GM19035 (cell line): ENCODE measurements at regions not wholly inside any gene's neighbourhood (a gene's known extent, or its start where the extent isn't known, plus 50 kb on each side); places are given as distances from the start of the nearest gene placed in this dataset.

Source experiments
- ATAC-seq: cut with Tn5 transposase; IDR thresholded peaks from one replicate; pipeline ENCODE4 v1.9.1; 2021; ENCODE audit not compliant: unreplicated experiment

DNA sequence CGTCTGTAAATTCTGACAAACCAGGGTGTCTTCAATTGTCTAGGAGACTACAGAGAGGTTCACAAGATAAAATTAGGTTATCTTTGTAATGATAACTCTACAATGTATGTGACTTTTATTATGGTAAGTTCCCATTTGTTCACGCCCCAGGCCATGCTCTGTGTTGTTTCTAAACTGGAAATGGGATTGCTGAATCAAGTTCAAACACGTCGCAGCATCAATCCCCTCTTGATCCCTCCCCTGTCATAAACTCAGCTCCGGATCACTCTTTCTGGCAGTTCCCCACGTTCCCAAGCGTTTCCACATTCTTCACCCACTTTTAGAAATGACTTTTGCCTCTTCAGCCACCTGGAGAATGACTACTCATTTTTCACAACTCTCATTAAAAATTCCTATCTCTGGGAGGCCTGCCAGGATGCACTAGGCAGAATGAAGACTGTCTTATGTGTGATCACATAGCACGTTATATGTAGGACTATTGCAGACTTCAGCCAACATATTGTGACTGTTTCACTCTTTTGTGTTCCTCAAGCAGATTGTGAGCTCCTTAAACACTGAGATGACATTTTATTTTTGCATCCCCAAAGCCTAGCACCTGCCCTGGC is 1124.2 kb upstream of the WWC1 start:
- ATAC-seq = no peak

DNA sequence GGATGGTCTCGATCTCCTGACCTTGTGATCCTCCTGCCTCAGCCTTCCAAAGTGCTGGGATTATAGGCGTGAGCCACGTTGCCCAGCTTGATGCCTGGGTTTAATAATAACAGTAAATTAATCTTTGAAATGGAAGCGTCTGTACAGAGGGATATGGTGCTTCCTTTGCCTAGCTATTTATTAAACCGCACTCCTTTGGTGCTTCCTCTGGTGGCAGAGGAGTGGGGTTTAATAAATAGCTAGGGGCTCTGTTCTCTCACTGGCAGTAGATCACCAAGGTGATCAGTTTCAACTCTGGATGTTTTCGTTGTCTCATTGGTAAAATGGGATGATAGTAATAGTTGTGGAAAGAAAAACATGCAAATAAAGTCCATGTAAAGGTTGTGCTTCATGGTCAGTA is 1122.5 kb upstream of the WWC1 start:
- no peak for ATAC-seq

DNA sequence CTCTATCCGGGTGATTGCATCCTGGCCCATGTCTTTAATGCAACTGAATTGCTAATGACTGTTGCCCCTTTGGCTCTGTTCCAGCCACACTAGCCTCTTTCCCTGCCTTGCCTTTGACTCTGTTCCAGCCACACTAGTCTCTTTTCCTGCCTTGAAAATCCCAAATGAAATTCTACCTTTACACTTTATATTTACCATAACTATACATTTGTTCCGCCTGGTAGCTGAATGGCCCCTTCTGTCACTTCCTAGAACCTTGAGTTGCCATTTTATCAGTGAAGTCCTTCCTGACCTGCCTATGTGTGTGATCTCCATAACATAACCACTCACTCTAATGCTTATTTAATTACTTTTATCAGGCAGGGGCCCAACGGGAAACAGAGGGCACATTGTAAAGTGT is 1120.4 kb upstream of the WWC1 start:
- no peak for ATAC-seq

DNA sequence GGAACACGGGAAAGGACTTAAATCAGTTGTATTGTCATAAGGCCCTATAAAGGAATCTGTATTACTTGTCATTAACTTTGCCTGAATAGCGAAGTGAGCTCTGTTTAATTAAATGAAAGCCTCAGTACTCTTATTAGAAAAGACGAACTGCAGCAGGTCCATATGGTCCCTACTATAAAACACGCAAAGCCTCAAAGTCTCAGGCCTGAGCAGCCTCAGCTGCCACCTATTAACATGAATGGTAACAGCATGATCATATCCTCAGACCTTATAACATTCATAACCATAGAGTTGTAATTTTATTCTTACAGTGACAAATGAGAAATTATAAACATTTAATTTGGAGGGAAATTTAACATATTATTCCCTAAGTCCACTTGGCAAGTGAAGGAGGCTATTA is 1113.7 kb upstream of the WWC1 start:
- ATAC-seq = no peak

DNA sequence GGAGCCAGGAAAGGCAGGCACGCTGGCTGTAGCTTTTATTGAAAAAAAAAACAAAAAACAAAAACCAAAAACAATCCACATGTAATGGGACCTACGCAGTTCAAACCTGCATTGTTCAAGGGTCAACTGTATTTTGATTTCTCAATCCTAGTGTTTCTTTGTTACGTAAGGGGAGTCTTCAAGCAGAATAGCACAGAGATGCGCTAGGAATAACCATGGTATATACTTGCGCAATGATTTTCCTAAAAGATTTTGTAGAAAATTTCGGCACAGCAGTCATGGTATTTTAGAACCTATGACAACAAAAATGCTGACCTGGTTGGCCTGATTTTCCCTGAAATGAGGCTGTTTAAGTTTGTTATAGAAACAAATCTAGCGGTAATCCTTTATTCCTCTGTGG is 1110.5 kb upstream of the WWC1 start:
- ATAC-seq = no peak

DNA sequence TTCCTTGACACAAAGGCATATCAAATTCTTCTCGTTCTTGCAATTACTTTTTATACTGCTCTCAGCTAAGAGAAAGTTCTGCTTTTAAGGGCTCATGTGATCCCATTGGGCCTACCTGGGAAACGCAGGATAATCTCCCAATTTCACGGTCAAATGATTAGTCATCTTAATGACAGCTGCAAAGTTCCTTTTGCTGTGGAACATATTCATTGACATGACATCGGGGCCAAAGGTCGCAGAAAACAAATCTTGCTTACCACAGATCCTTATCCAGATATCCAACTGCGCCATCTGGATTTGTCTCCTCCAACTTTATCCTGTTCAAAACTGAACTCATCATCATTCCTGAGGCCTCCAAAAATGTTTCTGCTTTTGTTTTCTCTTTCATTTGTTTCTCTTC is 1085.6 kb upstream of the WWC1 start:
- no peak for ATAC-seq

DNA sequence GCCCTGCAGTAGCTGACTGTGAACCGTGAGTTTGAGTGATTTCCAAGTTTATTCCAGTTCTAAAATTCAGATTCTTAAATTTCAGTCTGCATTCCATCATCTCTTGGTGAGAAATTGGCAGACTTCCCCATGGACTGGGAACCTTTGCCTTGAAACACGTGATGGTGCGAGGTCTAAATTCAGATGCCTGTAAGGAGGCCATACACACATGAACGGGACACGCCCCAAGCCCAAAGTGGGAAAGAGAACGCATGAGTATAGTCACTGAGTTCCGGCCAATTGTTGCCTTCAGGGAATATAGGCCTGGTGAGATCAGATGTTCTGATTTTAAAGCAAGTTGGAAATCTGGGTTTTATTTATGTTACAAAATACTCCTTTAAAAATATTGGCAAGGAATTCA is 1084.4 kb upstream of the WWC1 start:
- ATAC-seq = no peak

DNA sequence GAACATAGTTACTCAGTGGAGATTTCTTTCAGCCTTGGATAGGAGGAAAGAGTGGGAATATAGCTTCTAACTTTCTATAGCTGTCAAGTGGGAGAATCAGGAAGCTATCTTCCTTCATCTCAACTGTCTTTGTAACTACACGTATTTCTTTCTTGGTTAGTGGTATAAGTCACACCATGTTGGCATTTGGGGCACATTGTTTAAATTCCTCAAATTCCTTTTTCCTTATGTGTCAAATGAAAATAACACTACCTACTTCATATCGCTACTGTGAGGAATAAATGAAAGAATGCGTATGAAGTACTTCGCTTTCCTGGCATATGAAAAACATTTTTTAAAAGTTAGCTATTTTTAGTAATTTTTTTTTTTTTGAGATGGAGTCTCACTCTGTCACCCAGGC is 1082.5 kb upstream of the WWC1 start:
- ATAC-seq = no peak

DNA sequence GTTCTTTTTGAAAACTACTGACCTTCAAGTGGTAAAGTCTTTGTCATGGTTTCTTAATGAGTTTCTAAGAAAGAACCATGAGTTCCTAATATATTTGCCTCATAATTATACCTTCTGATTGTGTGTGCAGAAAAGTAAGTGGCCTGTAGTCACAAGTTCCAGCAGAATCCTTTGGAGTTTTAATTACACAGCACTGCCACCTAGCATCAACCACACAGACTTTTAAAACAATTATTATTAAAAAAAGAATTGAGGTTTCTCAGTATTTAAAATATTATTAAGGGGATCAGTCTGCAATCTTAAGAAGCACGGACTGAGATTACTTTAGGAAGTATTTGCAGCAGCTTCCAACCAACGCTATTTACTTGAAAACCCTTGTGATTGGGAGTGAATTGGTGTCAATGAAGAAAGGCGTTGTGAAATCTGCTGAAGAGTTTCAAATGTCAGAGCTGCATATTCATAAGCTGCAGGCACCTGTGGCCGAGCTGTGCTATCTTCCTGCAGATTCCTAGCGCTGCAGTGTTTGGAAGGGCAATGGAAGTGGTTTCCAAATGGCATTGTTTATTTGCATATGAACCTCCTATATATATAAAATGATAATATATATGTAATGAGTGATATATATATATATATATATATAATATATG is 1074.2 kb upstream of the WWC1 start:
- ATAC-seq = no peak

DNA sequence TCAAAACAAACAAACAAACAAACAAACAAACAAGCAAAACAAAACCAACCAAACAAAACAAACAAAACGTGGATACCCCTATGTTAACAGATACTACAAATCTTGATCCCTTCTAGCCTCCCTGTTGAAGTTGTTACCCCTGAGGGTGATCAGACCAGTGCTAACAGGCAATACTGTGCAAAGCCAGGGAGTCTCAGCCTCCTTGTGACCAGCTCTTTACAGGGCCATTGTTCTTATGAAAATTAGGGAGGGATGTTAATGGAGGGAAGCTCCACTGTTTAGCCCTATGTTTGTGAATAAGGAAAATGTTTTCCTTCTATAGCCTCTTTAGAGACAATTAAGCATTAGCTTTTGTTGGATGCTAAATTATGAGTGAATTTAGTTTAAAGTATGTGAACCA is 1072.1 kb upstream of the WWC1 start:
- no peak for ATAC-seq

DNA sequence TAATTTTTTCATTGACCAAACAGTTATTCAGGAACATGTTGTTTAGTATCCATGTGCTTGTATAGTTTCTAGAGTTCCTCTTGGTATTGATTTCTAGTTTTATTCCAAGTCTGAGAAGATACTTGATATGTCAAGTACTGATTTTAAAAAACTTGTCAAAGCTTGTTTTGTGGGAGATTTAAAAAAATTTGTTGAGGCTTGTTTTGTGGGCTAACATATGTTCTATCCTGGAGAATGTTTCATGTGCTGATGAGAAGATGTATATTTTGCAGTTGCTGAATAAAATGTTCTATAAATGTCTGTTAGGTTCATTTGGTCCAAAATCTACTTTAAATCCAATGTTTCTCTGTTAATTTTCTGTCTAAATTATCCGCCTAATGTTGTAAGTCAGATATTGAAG is 1065.1 kb upstream of the WWC1 start:
- ATAC-seq = no peak

DNA sequence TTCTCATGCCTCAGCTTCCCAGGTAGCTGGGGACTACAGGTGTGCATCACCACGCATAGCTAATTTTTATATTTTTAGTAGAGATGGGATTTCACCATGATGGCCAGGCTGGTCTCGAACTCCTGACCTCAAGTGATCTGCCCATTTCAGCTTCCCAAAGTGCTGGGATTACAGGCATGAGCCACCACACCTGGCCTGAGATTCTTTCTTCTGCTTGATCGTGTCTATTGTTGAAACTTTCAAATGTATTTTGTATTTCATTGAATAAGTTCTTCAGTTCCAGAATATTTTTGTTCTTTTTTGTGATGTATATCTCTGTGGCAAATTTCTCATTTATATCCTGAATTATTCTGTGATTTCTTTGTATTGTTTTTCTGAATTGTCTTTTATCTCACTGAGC is 1063.3 kb upstream of the WWC1 start:
- ATAC-seq = no peak

DNA sequence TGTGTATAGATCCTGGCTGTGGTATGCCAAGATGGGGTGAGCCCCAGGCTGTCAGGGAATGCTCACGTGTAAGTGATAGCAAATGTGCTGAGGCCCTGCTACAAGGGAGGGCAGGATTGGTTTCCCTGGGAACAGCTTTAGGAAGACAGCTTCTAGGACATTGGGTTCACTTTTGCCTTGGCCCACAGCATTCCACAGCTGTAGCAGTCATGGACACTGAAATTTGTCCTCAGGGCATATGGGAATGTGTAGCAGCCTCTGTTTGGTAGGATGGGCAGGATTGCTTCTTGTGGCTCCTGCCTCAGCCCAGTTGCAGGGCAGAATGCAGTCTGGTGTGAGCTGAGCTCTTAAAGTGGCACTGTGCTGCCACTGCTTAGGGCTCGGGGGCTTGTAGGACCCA is 1061.7 kb upstream of the WWC1 start:
- no peak for ATAC-seq

DNA sequence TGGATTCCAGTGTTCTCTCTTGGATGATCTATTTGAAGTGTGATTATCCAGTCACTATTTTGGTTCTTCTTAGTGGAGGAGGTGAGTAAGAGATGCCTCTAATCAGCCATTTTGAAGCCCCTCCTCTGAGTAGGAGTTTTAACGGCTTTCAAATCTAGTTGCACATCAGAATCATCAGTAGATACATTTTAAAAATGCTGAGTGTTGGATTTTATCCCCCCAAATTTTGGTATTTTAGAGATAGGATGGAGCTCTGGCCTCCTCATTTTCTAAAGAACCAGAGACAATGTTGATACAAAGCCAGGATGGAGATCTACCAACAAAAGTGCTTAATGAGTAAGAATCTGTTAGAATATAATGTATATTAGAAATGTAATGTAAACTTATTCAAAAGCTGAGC is 1061.0 kb upstream of the WWC1 start:
- ATAC-seq = no peak

DNA sequence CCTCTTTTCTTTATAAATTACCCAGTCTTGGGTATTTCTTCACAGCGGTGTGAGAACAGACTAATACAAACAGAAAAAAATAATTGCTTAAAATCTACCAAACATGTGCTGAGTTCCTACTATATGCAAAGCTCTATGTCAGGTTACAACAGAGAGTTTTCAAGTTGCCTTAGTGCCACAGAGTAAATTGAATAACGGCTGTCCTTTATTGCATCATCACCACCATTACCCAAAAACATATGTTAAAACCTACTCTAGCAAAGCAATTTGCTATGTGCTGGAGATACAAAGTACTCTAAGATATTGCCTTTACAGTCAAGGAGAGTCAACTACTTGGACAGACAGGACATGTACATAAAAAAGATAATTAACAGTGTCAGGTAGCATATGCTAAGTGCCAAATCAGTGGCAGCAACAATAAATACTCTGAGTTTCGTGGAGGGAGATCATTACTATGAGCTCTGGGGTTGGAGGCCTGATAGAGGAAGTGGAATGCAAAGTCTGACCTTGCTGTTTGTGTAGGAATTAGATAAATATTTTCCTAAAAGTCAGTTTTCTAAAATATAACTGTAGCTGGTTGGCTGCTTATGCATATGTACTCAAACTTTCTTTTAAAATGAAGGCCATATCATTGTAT is 1058.7 kb upstream of the WWC1 start:
- no peak for ATAC-seq

DNA sequence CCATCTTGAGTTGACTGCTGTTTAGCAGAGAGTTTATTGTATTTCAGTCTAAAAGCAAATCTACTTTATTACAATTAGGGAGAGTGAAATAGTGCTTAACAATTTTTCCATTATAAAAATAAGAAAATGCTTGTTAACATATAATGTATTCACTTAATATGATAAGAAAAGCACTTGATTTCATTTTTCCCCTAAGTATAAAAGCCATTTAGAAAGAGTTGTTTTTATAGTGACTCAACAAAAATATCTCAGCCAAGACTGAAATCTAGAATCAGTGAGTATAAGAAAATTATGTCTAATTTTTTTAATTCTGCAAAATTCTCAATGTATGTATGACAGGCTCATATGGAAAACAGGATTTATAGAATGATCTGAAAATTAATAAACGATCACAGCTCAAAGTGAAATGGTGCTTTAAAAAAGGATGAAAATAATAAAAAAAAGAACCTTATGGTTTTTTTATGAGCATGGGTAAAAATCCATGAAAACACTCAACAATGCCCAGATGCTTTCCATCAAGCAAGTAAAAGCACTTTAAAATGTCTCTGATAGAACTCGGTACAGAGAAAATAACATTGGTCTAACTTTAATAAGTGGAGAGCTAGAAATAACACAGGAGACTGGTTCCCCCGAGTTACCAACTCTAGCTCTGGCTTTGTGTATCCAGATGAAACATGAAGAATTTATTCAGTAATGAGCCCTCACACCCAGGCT is 1057.8 kb upstream of the WWC1 start:
- no peak for ATAC-seq

DNA sequence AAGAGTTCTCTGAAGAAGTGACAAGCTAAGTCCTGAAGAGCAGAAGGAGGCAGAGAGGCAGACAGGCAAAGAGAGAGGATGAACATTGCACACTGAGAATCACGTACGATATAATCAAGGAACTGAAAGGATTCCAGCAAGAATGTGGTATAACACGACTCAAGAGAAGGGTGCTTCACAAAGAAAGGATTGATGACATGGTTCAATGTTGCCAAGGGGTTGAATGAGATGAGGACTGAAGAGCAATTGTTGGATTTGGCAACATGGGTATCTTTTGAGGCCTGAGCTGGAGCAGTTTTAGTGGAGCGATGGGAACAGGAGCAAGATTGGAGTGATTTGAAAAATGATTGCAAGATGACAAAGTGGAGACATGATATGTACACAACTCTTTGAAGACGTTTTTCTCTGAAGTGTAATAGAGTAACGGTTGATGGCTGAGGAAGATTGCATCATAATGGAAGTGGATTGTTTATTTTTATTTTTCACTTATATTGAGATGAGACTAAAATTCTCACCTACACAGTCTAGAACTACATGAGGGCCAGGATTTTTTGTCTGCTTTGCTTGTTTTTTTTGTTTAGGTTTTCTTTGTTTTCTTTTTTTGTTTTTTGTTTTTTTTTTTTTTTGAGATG is 1049.9 kb upstream of the WWC1 start:
- no peak for ATAC-seq

DNA sequence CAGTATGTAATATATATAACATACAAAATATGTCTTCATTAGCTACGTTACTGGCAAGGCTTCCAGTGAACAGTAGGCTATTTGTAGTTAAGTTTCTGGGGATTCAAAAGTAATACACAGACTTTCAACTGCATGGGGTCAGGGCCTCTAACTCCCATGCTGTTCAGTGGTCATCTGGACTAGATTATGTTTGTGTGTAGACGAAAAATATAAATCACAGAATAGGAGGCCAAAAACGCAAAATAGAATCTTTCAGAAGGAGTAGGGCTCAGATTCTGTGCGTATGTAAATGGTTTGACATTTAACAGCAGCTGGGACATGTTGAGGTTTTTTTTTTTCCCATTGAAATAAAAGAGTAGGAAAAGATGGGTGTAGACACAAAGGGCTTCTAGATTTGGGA is 1048.7 kb upstream of the WWC1 start:
- ATAC-seq = no peak

DNA sequence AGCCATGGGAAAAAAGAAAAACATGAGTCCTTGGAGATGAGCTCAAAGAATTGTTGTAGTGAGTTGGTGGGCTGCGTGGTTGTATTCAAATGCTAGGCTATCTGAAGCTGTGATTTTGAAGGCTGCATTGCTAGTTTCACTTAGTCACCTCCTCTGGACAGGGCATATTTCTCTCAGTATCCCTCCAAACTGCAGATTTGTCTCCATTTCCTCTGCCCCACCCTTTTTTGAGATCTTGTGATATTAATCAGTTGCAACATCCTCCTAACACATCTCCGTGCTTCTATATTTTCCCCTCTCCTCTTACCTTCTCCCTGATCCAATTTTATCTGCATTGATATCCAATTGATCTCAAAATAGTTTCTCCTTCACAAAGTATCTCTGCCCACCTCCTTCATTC is 1048.0 kb upstream of the WWC1 start:
- no peak for ATAC-seq

DNA sequence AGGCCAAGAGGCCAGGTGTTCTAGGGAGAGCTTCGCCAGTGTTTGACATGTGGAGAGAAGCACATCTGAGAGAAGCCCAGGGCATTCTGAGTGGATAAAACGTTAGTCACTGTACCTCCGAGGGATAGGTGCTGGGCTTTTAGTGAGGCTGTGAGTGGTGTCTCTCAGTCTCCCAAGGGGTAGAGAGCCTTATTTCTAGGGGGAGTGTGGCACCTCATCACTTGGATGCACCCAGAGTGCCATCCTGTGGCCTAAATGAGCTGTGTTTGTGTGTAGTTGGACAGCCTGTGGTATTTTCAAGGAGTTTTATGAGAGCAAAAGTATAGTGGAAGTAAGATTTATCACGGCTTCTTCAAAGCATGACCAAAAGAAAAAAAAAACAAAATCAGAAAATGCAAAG is 1046.9 kb upstream of the WWC1 start:
- no peak for ATAC-seq

DNA sequence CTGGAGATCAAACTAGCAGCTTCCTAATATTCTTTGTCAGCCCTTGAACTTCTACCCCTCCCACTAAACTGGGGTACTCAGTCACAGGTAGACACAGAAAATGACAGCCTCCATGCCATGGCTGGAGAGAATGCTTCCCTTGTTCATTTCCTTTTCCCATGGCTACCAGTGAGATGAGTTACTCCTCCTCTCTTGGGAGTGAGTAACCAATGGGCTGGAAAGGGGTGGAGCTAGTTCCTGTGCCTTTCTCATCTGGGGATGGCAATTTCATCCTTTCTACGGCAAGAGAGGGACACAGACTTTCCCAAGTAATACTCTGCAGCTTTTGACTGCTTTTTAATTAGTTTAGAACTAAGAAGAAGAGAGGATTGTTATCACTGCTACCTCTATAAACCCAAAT is 1045.6 kb upstream of the WWC1 start:
- no peak for ATAC-seq

DNA sequence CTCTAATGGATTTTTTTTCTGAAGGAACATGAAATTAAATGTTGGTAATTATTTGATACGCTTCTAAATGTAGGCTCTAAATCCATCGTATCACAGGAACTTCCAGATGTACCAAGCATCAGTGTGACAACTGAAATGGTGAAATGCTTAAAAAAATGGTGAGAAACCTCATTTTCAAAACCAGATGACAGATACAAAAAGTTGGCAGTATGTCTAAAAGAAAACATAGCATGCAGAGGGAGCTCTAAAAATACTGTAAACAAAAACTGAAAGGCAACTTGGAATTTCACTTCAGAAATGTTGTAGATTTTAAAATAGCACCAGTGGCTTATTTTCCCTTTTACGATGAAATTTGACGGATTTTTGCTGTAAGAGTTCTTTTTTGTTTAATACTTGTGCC is 1043.6 kb upstream of the WWC1 start:
- ATAC-seq = no peak
